HEK293T (cell line): ENCODE measurements at regions not wholly inside any gene's neighbourhood (a gene's known extent, or its start where the extent isn't known, plus 50 kb on each side); places are given as distances from the start of the nearest gene placed in this dataset.

Experiments used
- BHLHE40 ChIP-seq: fragments of 450-650 bp; IDR thresholded peaks from 2 replicates; pipeline ENCODE4 v1.6.1; 2016; ENCODE audit warnings: mild to moderate bottlenecking, moderate library complexity, borderline replicate concordance
- CTBP1 ChIP-seq: fragments of 450-650 bp; IDR thresholded peaks from 2 replicates; pipeline ENCODE4 v1.6.1; 2016; ENCODE audit warnings: borderline replicate concordance
- ELF4 ChIP-seq: fragments of 450-650 bp; IDR thresholded peaks from 2 replicates; pipeline ENCODE4 v1.6.1; 2017; ENCODE audit warnings: antibody characterized with exemption
- FOXA1 ChIP-seq: fragments of 450-650 bp; IDR thresholded peaks from 2 replicates; pipeline ENCODE4 v1.6.1; 2016; ENCODE audit warnings: mild to moderate bottlenecking
- FOXK2 ChIP-seq: fragments of 450-650 bp; IDR thresholded peaks from 2 replicates; pipeline ENCODE4 v1.6.1; 2016; ENCODE audit warnings: mild to moderate bottlenecking
- FOXM1 ChIP-seq: fragments of 450-650 bp; IDR thresholded peaks from 2 replicates; pipeline ENCODE4 v1.6.1; 2017; ENCODE audit warnings: mild to moderate bottlenecking, borderline replicate concordance
- HDGF ChIP-seq: fragments of 450-650 bp; IDR thresholded peaks from 2 replicates; pipeline ENCODE4 v1.6.1; 2017; ENCODE audit warnings: antibody characterized with exemption, borderline replicate concordance
- L3MBTL2 ChIP-seq: fragments of 450-650 bp; conservative IDR thresholded peaks from 2 replicates; pipeline ENCODE4 v1.6.1; 2016; ENCODE audit warnings: mild to moderate bottlenecking
- LEF1 ChIP-seq: fragments of 450-650 bp; IDR thresholded peaks from 2 replicates; pipeline ENCODE4 v1.6.1; 2017; ENCODE audit warnings: mild to moderate bottlenecking, borderline replicate concordance
- SP1 ChIP-seq: fragments of 450-650 bp; IDR thresholded peaks from 2 replicates; pipeline ENCODE4 v1.6.1; 2017
- SUZ12 ChIP-seq: fragments of 450-650 bp; IDR thresholded peaks from 2 replicates; pipeline ENCODE4 v1.6.1; 2016; ENCODE audit warnings: mild to moderate bottlenecking
- TARDBP ChIP-seq: fragments of 450-650 bp; IDR thresholded peaks from 2 replicates; pipeline ENCODE4 v1.6.1; 2016
- TF ChIP-seq, protein P1 (sequence below): fragments of 450-650 bp; IDR thresholded peaks from 2 replicates; pipeline ENCODE4 v1.6.1; 2016

DNA sequence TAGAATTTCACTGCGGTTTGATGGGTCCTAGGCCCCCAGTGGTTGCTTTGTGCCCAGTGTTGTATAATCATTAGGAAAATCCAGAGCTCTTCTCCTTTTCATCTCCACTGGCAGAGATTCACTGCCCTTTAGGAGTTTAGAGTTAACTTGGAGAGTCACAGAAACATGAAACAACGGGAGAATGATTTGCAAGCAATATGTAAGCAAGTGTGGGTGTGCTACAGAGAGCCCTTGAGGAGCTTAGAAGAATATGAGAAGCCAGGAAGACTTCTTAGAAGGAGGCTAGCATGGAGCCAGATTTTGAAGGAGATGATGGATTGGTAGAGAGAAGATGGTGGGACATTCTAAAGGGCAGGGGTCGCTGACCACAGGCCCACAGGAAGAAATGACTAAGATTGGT, 327.3 kb downstream of the ZNF326 start:
- TF ChIP-seq FOXM1 (no peak), FOXK2 (no peak), FOXA1 (no peak), SUZ12 (no peak), BHLHE40 (no peak), LEF1 (no peak), TARDBP (no peak), CTBP1 (no peak), HDGF (no peak), SP1 (no peak), L3MBTL2 (no peak), ELF4 (no peak)
- TF ChIP-seq, protein P1, sequence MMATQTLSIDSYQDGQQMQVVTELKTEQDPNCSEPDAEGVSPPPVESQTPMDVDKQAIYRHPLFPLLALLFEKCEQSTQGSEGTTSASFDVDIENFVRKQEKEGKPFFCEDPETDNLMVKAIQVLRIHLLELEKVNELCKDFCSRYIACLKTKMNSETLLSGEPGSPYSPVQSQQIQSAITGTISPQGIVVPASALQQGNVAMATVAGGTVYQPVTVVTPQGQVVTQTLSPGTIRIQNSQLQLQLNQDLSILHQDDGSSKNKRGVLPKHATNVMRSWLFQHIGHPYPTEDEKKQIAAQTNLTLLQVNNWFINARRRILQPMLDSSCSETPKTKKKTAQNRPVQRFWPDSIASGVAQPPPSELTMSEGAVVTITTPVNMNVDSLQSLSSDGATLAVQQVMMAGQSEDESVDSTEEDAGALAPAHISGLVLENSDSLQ, result no peak
